Dendritic cell treated with granulocyte-macrophage colony-stimulating factor and Interleukin-4, amounts not matched to agents 40 ng/mL and 50 ng/mL, for 4 days (primary cell): ENCODE measurements at regions not wholly inside any gene's neighbourhood (a gene's known extent, or its start where the extent isn't known, plus 50 kb on each side); places are given as distances from the start of the nearest gene placed in this dataset.

Experiments used
- H3K27ac Mint-ChIP-seq: one replicate; pipeline ENCODE4 v1.8.0; 2022; ENCODE audit warnings: mild to moderate bottlenecking, mixed read lengths
- H3K27me3 Mint-ChIP-seq: one replicate; pipeline ENCODE4 v1.8.0; 2022; ENCODE audit warnings: mild to moderate bottlenecking, mixed read lengths
- H3K36me3 Mint-ChIP-seq: one replicate; pipeline ENCODE4 v1.8.0; 2022; ENCODE audit warnings: low read depth, mixed read lengths
- H3K4me1 Mint-ChIP-seq: one replicate; pipeline ENCODE4 v1.8.0; 2022; ENCODE audit warnings: low read depth, mixed read lengths
- H3K4me3 Mint-ChIP-seq: one replicate; pipeline ENCODE4 v1.8.0; 2022; ENCODE audit warnings: mild to moderate bottlenecking, moderate library complexity, mixed read lengths
- H3K9me3 Mint-ChIP-seq: one replicate; pipeline ENCODE4 v1.8.0; 2022; ENCODE audit warnings: mixed read lengths
- intact Hi-C: fragments of 100-400 bp; cut with micrococcal nuclease; formaldehyde crosslinking; loops from one replicate; pipeline ENCODE4 v1.15.0; 2022

DNA sequence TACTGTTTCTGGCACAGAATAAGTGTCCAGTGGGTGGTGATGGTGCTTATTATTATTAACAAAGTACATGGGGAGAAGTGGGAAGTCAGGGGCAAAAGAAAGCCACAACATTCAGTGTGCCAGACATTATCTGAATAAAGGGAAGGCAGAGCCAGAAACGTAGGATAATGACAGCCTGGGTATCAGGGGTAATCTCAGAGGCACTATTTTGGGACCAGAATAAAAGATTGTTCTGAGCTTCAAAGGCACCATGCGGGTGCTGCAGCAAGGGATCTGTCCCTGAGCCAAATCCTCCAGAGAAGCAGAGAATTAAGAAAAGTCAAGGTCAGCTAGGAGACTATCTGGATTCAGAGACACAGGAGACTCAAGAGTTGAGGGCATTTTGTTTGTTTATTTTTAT lies 328.8 kb upstream of the GATB start:
- intact Hi-C loops: no loop called here
- Mint-ChIP-seq H3K36me3 (no peaks in the 10 kb centered on the region), H3K27me3 (no peaks in the 10 kb centered on the region), H3K27ac (no peak overlapping the region), H3K9me3 (peaks cover 14% of the 10 kb centered on the region), H3K4me3 (no peak overlapping the region), H3K4me1 (peaks cover 13% of the 10 kb centered on the region)

DNA sequence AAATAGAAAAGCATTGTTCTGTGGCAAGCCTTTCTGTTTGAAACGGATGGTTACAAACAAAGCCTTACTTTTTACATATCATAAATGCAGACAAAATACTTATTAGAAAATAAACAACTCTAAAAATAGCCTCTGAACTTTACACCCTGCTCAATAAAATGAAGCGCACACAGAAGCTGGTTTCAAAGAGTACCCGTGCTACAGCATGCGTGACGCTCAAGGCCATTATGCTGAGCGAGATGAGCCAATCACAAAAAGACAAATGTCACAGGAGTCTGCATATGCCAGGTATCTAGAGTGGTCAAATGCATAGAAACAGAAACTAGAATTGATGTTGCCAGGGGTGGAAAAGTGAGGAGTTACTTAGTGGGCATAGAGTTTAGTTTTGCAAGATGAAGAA lies 326.5 kb upstream of the GATB start:
- Mint-ChIP-seq H3K27me3 (peaks cover 2% of the 10 kb centered on the region), H3K4me3 (no peak overlapping the region), H3K4me1 (peaks cover 8% of the 10 kb centered on the region), H3K9me3 (no peaks in the 10 kb centered on the region), H3K36me3 (no peaks in the 10 kb centered on the region), H3K27ac (no peak overlapping the region)
- intact Hi-C loops: no loop called here

- Mint-ChIP-seq H3K4me3 (no peak overlapping the region), H3K36me3 (no peaks in the 10 kb centered on the region), H3K9me3 (no peaks in the 10 kb centered on the region), H3K4me1 (peaks cover 20% of the 10 kb centered on the region), H3K27ac (no peak overlapping the region), H3K27me3 (peaks cover 2% of the 10 kb centered on the region)
- intact Hi-C loops: no loop called here
Measured at GRCh38 chr4:152085657-152086056, 324.9 kb upstream of the GATB start.

DNA sequence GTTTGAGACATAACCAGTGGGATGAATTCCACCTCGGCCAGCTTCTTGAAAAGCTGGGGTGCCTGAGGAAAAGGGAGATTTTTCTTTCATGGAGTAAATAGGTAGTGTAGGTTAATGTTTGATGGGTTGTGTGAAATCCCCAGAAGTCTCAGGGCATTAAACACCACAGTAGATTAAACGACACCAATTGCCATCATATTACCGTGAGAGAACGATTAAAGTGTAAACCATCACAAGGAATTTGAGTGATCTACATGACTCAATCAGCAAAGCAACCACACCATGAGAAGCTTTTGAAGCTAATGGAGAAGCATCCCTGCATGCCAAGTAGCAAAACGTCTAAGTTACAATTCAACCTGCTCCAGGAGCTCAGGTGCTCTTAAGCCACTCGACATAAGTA lies 322.5 kb upstream of the GATB start:
- H3K4me1 Mint-ChIP-seq: peaks cover 21% of the 10 kb centered on the region
- H3K36me3 Mint-ChIP-seq: no peaks in the 10 kb centered on the region
- intact Hi-C loops: no loop called here
- H3K9me3 Mint-ChIP-seq: no peaks in the 10 kb centered on the region
- peaks cover 2% of the 10 kb centered on the region for H3K27me3 Mint-ChIP-seq
- H3K4me3 Mint-ChIP-seq: no peak overlapping the region
- H3K27ac Mint-ChIP-seq: no peak overlapping the region

DNA sequence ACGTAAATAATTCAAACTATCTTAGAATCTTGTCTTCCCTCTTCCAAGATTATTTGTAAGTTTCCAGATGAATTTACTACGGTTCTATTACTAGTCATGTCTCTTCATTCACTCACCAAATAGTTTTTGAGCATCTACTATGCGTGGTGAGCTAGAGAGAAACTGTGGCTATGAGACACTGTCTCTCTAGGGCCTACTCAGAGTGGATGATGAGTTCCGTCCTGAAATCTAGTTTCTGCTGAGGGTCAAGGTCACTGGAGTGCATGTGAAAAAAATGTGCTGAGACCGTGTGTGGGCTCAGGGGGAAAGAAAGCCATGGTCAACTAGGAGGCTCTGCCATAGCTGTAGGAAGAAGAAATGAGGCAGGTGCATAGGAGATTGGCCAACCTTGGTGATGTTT lies 320.2 kb upstream of the GATB start:
- no peak overlapping the region for H3K27ac Mint-ChIP-seq

DNA sequence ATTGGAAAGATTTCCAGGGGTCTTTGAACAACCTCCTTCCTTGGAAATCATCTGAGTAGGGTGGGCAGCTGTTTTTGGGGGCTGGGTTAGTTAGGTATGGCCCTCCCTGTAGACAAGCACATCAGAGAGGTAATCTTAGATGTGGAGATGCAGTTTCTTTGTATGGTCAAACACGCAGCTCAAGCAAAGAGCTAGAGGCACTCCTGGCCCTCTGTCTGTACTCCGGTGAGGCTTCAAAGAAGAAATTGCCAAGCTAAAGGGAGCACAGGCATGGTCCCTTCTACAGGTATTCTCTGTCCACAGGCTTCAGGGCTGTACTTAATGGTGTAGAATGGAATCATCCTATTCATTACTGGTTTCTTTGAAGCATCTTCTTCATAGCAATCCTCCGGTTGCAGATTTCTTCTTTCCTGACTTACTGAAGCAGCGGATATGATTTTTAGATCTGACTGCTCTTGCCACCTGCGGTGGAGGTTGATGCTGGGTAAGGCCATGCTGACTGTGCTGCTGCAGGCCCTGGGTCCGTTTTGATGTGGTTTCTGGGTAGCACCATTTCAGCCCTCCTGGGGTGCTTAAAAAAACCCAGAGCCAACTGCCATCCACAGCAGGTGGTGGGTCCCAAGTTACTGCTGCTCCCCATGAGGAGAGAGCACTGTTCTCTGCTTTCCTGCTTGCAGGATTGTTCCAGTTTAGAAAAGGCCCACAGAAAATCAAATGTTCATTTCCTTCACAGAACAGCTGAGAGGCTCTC lies 318.9 kb upstream of the GATB start:
- H3K36me3 Mint-ChIP-seq: no peaks in the 10 kb centered on the region
- no peak overlapping the region for H3K27ac Mint-ChIP-seq
- no peak overlapping the region for H3K4me3 Mint-ChIP-seq

More for the DNA sequence above, 320.2 kb upstream of the GATB start:
- peaks cover 2% of the 10 kb centered on the region for H3K27me3 Mint-ChIP-seq
- H3K4me3 Mint-ChIP-seq: no peak overlapping the region
- H3K9me3 Mint-ChIP-seq: no peaks in the 10 kb centered on the region
- peaks cover 21% of the 10 kb centered on the region for H3K4me1 Mint-ChIP-seq
- intact Hi-C loops: no loop called here
- H3K36me3 Mint-ChIP-seq: no peaks in the 10 kb centered on the region

DNA sequence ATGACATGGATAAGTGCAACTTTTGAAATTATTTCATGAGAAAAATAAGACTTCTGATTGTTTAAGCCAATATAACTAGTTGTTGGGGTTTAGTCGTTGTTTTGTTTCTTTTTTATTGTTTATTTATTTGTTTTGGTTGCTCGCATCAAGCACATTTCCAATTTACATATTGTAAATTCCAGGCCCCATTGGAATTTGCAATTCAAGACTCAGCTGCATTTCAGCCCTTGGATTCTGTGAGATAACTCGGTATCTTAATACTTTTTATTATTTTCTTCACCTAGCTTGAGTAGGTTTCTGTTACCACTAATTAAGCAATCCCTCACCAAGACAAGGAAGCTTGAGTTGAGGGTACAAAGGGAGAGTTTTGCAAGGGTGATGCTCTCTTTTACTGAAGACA lies 318.3 kb upstream of the GATB start:
- H3K36me3 Mint-ChIP-seq: no peaks in the 10 kb centered on the region
- no peaks in the 10 kb centered on the region for H3K27me3 Mint-ChIP-seq
- H3K4me3 Mint-ChIP-seq: no peak overlapping the region
- H3K9me3 Mint-ChIP-seq: no peaks in the 10 kb centered on the region
- intact Hi-C loops: no loop called here
- H3K27ac Mint-ChIP-seq: no peak overlapping the region
- peaks cover 21% of the 10 kb centered on the region for H3K4me1 Mint-ChIP-seq

More for the DNA sequence above, 318.9 kb upstream of the GATB start:
- intact Hi-C loops: no loop called here
- Mint-ChIP-seq H3K4me1 (peaks cover 21% of the 10 kb centered on the region), H3K9me3 (no peaks in the 10 kb centered on the region), H3K27me3 (peaks cover 2% of the 10 kb centered on the region)

DNA sequence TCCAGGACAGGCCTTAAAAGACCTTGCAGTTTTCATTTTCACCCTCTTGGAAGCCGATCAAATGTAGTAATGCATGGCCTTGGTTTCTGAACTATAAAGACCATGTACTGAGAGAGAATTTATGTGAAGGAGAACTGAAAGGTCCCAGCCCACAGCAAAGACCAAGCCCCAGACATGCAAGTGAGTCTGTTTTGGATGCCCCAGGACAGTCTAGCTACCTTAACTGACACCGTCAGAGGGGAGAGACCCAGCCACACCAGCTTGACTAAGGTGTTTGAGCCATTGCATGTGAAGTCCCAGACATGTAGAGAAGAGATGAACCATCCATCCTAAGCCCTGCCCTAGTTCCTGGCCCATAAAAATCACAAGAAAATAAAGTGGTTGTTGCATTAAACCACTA lies 316.8 kb upstream of the GATB start:
- Mint-ChIP-seq H3K9me3 (no peaks in the 10 kb centered on the region), H3K36me3 (no peaks in the 10 kb centered on the region), H3K4me1 (peaks cover 26% of the 10 kb centered on the region), H3K27ac (no peak overlapping the region), H3K4me3 (no peak overlapping the region), H3K27me3 (no peaks in the 10 kb centered on the region)
- intact Hi-C loops: no loop called here

GRCh38 chr4:152075253-152075928 lies 314.6 kb upstream of the GATB start:
- no peaks in the 10 kb centered on the region for H3K9me3 Mint-ChIP-seq
- H3K27me3 Mint-ChIP-seq: no peaks in the 10 kb centered on the region
- H3K27ac Mint-ChIP-seq: peak overlapping the region; percentile 15
- no peak overlapping the region for H3K4me3 Mint-ChIP-seq
- intact Hi-C loops: no loop called here
- H3K4me1 Mint-ChIP-seq: peaks cover 11% of the 10 kb centered on the region
- no peaks in the 10 kb centered on the region for H3K36me3 Mint-ChIP-seq

GRCh38 chr4:152074573-152074972 lies 313.8 kb upstream of the GATB start:
- Mint-ChIP-seq H3K4me3 (no peak overlapping the region), H3K36me3 (no peaks in the 10 kb centered on the region), H3K27me3 (no peaks in the 10 kb centered on the region), H3K4me1 (peaks cover 5% of the 10 kb centered on the region), H3K27ac (no peak overlapping the region), H3K9me3 (no peaks in the 10 kb centered on the region)
- intact Hi-C loops: no loop called here

- Mint-ChIP-seq H3K9me3 (no peaks in the 10 kb centered on the region), H3K27me3 (no peaks in the 10 kb centered on the region), H3K4me3 (no peak overlapping the region), H3K36me3 (no peaks in the 10 kb centered on the region), H3K27ac (no peak overlapping the region), H3K4me1 (peaks cover 5% of the 10 kb centered on the region)
- intact Hi-C loops: no loop called here
Measured at GRCh38 chr4:152074088-152074437, 313.3 kb upstream of the GATB start.

DNA sequence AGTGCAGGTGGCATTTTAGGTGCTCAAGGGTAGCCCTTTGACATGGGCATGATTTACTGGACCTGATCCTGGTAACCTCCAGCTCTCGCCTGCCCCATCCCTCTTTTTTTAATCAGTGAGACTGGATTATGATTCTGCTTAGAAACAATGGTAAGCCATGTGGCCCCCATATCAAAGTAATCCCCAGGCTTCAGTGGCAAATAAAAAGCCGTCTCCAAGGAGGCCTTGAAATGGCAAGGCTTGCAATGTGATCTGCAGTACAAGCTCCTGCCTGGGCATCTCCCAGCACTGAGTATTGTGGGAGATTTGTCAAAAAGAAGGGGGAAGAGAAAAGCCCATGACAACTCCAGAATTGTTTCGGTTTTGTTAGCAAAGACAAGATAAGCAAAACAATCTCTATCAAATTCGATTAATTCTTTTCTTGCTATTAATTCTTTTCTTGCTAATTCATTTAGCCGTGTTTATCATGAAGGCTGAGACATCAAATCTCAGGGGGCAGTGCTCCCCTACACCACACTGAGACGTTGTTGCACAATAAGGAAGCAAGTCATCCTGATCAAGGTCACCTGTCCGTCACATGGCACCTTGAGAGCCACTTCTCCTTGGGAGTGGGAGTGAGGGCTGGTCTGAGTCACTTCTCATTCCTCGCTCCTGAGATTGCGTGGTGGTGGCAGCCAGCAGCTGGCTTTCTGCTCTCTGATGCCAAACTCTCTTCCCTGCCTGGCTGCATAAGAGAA lies 312.7 kb upstream of the GATB start:
- H3K27ac Mint-ChIP-seq: no peak overlapping the region
- H3K4me3 Mint-ChIP-seq: no peak overlapping the region
- intact Hi-C loops: no loop called here
- no peaks in the 10 kb centered on the region for H3K36me3 Mint-ChIP-seq
- no peaks in the 10 kb centered on the region for H3K9me3 Mint-ChIP-seq
- H3K27me3 Mint-ChIP-seq: no peaks in the 10 kb centered on the region
- H3K4me1 Mint-ChIP-seq: peaks cover 5% of the 10 kb centered on the region

DNA sequence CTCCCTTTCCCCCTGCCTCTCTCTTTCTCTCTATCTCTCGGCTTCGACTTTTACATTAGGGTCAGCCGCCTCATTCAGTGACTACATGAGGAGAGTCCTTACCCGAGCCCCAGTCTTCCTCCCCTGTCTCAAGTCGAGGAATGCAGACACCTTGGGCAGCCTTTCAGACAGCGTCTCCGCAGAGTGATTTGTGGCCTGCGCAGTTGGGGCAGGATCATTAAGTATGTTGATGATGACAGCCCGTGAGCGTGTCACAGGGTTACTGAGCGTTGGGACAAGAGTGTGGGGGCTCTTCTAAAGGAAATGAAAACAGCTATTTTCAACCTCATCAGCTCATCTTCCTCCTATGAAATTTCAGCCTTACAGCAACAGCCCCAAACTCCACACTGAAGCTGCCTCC lies 312.1 kb upstream of the GATB start:
- Mint-ChIP-seq H3K27ac (no peak overlapping the region), H3K4me3 (no peak overlapping the region), H3K4me1 (peaks cover 5% of the 10 kb centered on the region), H3K9me3 (no peaks in the 10 kb centered on the region), H3K27me3 (no peaks in the 10 kb centered on the region), H3K36me3 (no peaks in the 10 kb centered on the region)
- intact Hi-C loops: no loop called here

- no peaks in the 10 kb centered on the region for H3K27me3 Mint-ChIP-seq
- H3K4me3 Mint-ChIP-seq: no peak overlapping the region
- intact Hi-C loops: no loop called here
- no peaks in the 10 kb centered on the region for H3K9me3 Mint-ChIP-seq
- H3K36me3 Mint-ChIP-seq: no peaks in the 10 kb centered on the region
- peaks cover 5% of the 10 kb centered on the region for H3K4me1 Mint-ChIP-seq
- no peak overlapping the region for H3K27ac Mint-ChIP-seq
Measured at GRCh38 chr4:152072001-152072485, 311.2 kb upstream of the GATB start.
